Activated naive CD4-positive, alpha-beta T cell treated with anti-CD3 and anti-CD28 coated beads for 36 hours (primary cell): ENCODE measurements at regions not wholly inside any gene's neighbourhood (a gene's known extent, or its start where the extent isn't known, plus 50 kb on each side); places are given as distances from the start of the nearest gene placed in this dataset.

Experiments
- CTCF ChIA-PET: fragments of 350-600 bp; sonication (Branson Sonifier 250); formaldehyde crosslinking; loops from one replicate; lab custom pipeline; 2021; ENCODE audit warnings: antibody characterized with exemption; lab: Charles Lee
- DNase-seq: peaks from one replicate; pipeline ENCODE4 v3.0.0-alpha.2; 2020
- H3K27ac Mint-ChIP-seq: one replicate; pipeline ENCODE4 v1.8.0; 2021; ENCODE audit warnings: mild to moderate bottlenecking, mixed read lengths
- H3K27me3 Mint-ChIP-seq: one replicate; pipeline ENCODE4 v1.8.0; 2021; ENCODE audit warnings: low read depth, mixed read lengths
- H3K36me3 Mint-ChIP-seq: one replicate; pipeline ENCODE4 v1.8.0; 2021; ENCODE audit warnings: low read depth, mixed read lengths
- H3K4me1 Mint-ChIP-seq: one replicate; pipeline ENCODE4 v1.8.0; 2021; ENCODE audit warnings: low read depth, mixed read lengths
- H3K4me3 Mint-ChIP-seq: one replicate; pipeline ENCODE4 v1.8.0; 2021; ENCODE audit warnings: mild to moderate bottlenecking, moderate library complexity, mixed read lengths
- H3K9me3 Mint-ChIP-seq: one replicate; pipeline ENCODE4 v1.8.0; 2021; ENCODE audit warnings: mixed read lengths
- intact Hi-C: fragments of 100-400 bp; cut with micrococcal nuclease; formaldehyde crosslinking; loops from one replicate; pipeline ENCODE4 v1.15.1; 2023

DNA sequence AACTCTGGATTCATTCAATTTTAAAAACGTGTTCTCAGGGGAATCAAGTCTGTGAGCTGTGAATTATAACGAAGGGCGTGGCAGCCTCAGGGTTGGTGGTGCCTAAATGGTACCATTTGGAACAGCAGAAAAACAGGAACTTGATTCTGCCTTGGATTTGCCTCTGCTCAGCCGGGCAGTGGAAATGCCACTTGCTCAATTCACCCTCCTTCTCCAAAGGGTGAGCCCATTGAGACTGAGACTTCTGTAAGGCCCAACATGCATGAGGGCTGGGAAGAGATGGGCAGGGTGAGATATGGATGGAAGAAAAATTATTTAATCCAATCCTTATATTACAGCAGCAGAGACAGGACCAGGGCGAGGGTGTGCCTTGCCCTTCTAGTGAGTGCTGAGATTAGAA, 107.1 kb upstream of the HABP2 start:
- H3K36me3 Mint-ChIP-seq = no peaks in the 10 kb centered on the region
- no peak overlapping the region for H3K4me3 Mint-ChIP-seq
- intact Hi-C loops = no loop called here
- peaks cover 7% of the 10 kb centered on the region for H3K27me3 Mint-ChIP-seq
- no peaks in the 10 kb centered on the region for H3K9me3 Mint-ChIP-seq
- CTCF ChIA-PET = interaction anchor here (0.6 kb wide), 1 partner anchor 320 kb away, joined by 4 read pairs; no protein-coding TSS in a partner anchor
- DNase-seq = no peak
- no peak overlapping the region for H3K27ac Mint-ChIP-seq
- H3K4me1 Mint-ChIP-seq = no peaks in the 10 kb centered on the region

GRCh38 chr10:113446739-113447138, 106.1 kb upstream of the HABP2 start:
- no peak for DNase-seq
- Mint-ChIP-seq H3K27me3 (peaks cover 8% of the 10 kb centered on the region), H3K9me3 (no peaks in the 10 kb centered on the region), H3K4me1 (no peaks in the 10 kb centered on the region), H3K4me3 (no peak overlapping the region), H3K27ac (no peak overlapping the region), H3K36me3 (no peaks in the 10 kb centered on the region)
- CTCF ChIA-PET = no interaction called here
- intact Hi-C loops = no loop called here

DNA sequence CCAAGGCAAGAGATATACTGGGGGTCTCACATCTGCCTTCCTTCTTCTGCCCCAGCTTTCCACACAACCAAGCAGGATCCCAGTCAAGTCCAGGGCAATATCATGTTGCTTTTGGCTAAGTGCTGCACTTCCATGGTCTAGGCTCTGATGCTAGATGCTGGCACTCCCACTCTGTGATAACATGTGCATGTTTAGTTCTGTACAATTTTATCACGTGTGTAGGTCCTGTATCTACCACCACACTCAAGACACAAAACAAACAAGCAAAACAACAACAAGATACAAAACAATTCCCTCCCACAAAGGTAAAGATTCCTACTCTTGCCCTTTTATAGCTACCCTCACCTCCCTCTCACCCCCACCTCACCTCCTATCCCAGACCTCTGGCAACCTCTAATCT, 105.6 kb upstream of the HABP2 start:
- Mint-ChIP-seq H3K9me3 (no peaks in the 10 kb centered on the region), H3K36me3 (no peaks in the 10 kb centered on the region), H3K27me3 (peaks cover 8% of the 10 kb centered on the region), H3K4me1 (no peaks in the 10 kb centered on the region), H3K27ac (no peak overlapping the region), H3K4me3 (no peak overlapping the region)
- no peak for DNase-seq
- intact Hi-C loops = no loop called here
- CTCF ChIA-PET = no interaction called here

DNA sequence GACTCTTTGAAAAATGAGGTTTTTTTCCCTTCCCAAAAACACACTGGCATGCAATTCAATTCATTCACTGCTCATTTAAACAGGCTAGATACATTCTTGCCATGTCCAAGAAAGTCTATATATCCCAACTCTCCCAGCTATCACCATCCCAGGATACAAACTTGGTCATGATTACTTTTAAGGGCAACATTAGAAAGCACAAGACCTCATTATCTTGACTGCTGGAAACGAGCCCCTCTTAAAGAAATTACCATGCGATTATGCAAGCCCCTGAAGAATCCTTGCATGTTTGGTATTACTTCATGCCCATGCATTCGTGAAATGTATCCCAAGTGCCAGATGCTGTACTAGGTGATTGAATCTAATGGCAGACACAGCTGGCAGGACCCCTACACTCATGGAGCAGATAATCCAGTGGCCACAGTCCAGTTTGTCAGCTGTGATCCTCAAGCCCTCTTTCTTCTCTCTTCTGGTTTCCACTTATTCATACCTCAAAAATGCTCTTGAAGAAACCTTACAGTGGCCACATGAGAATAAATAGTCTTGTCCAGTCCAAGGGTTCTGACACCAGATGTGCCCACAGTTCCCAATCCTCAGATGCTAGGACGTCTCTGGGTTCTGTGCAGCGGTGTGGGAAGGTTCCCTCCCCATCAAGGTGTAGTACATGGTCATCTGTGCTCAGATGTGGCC, 103.7 kb upstream of the HABP2 start:
- Mint-ChIP-seq H3K4me3 (no peak overlapping the region), H3K27me3 (peaks cover 14% of the 10 kb centered on the region), H3K4me1 (no peaks in the 10 kb centered on the region), H3K27ac (no peak overlapping the region), H3K36me3 (no peaks in the 10 kb centered on the region), H3K9me3 (no peaks in the 10 kb centered on the region)
- no peak for DNase-seq
- CTCF ChIA-PET = no interaction called here
- intact Hi-C loops = no loop called here

DNA sequence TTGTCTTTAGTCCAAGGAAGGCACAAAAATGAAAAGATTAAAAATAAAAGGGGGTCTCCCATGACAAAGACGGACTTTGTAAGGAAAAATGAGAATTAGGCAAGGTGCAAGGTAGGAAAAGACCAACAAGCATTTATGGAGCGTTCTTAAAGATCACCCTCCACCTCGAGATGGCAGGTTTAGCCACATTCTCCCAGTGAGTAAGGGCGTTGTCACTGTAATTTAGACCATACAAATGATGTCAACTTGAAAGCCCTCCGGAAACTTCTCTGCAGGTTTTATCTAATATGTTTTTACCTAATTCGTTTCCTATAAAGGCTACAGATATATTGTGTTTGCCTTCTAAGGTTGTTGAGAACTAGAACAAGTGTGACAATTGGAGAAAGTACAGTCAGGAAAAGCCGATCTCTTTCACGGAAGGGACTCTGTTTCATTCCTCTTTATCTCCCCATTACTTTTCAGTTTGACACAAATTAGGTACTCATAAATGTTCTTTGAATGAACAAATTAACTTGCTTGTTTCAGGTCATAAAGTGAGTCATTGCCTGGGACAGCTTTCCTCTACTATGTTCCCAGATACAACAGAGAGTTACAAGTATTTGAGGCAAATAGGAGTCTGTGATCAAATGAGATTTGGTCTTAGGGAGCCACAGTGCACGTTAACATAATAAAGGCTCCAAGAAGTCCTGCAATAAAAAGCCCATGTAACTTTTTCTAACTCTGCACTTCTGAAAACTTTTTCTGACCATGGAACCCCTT, 102.6 kb upstream of the HABP2 start:
- CTCF ChIA-PET = interaction anchor here (0.8 kb wide), 1 partner anchor 113 kb away, joined by 4 read pairs; no protein-coding TSS in a partner anchor
- Mint-ChIP-seq H3K9me3 (no peaks in the 10 kb centered on the region), H3K4me3 (no peak overlapping the region), H3K4me1 (no peaks in the 10 kb centered on the region), H3K27me3 (peaks cover 15% of the 10 kb centered on the region), H3K27ac (no peak overlapping the region), H3K36me3 (no peaks in the 10 kb centered on the region)
- intact Hi-C loops = loop anchor here (5.0 to 10.0 kb wide), 2 partner anchors 112 to 975 kb away; no protein-coding TSS in a partner anchor
- no peak for DNase-seq

GRCh38 chr10:113450906-113451305, 101.9 kb upstream of the HABP2 start:
- Mint-ChIP-seq H3K9me3 (no peaks in the 10 kb centered on the region), H3K36me3 (no peaks in the 10 kb centered on the region), H3K4me3 (no peak overlapping the region), H3K4me1 (no peaks in the 10 kb centered on the region), H3K27me3 (peaks cover 15% of the 10 kb centered on the region), H3K27ac (no peak overlapping the region)
- CTCF ChIA-PET = interaction anchor here (0.8 kb wide), 1 partner anchor 113 kb away, joined by 4 read pairs; no protein-coding TSS in a partner anchor
- no peak for DNase-seq
- intact Hi-C loops = loop anchor here (5.0 to 10.0 kb wide), 2 partner anchors 111 to 976 kb away; no protein-coding TSS in a partner anchor

DNA sequence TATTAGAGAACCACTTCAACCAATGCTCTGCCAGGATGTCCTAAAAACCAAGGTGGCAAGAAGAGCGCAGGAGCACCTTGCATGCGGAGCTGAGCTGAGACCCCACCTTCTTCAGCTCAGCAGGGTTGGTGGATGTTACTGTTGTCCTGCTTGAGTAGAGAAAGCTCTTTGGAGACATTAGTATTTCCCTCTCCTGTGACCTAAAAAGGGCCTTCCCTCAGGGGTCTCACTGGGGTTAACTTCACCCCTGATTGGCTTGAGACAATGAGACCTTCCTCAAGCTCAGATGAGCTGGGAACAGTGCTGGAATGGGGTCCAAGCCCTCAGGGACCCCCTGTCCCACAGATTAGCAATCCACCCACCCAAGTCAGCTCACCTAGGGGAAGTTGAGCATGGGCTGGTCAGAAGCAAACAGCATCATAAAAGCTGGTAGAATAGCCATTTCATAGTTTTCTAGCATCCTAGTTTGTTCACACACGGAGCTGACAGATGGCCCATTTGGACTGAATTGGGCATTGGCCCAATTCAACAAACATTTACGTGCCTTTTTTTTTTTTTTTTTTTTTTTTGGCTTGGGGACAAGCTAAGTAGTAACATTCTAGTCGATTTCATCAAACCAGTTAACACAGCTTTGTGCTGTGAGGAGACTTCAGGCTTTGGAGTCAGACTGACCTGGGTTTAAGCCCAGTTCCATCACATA, 100.6 kb upstream of the HABP2 start:
- Mint-ChIP-seq H3K27ac (no peak overlapping the region), H3K27me3 (peaks cover 15% of the 10 kb centered on the region), H3K9me3 (no peaks in the 10 kb centered on the region), H3K36me3 (no peaks in the 10 kb centered on the region), H3K4me3 (no peak overlapping the region), H3K4me1 (no peaks in the 10 kb centered on the region)
- CTCF ChIA-PET = interaction anchor here (0.6 kb wide), 1 partner anchor 951 kb away, joined by 3 read pairs; no protein-coding TSS in a partner anchor
- intact Hi-C loops = loop anchor here (5.0 to 10.0 kb wide), 2 partner anchors 110 to 977 kb away; no protein-coding TSS in a partner anchor
- no peak for DNase-seq

DNA sequence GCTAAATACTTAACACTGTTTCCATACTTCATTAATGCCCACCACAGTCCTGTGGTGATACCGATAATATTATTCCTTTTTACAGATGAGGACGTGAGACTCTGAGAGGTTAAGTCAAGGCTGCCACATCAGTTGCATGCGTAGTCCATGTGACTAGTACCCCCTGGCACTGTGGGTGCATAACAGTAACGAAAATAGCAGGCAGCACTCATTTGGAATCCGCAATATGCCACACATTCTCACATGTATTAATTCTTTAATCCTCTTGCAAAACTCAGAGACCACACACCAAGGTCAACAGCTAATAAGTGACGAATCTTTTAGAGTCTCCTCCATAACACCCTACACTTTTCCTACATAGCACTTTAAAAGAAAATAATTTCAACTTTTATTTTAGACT, 99.5 kb upstream of the HABP2 start:
- peaks cover 14% of the 10 kb centered on the region for H3K27me3 Mint-ChIP-seq
- intact Hi-C loops = loop anchor here (5.0 to 10.0 kb wide), 2 partner anchors 109 to 979 kb away; no protein-coding TSS in a partner anchor
- CTCF ChIA-PET = interaction anchor here (0.6 kb wide), 1 partner anchor 952 kb away, joined by 3 read pairs; no protein-coding TSS in a partner anchor
- H3K36me3 Mint-ChIP-seq = no peaks in the 10 kb centered on the region
- no peak overlapping the region for H3K4me3 Mint-ChIP-seq
- no peaks in the 10 kb centered on the region for H3K9me3 Mint-ChIP-seq
- H3K27ac Mint-ChIP-seq = no peak overlapping the region
- H3K4me1 Mint-ChIP-seq = no peaks in the 10 kb centered on the region
- no peak for DNase-seq

DNA sequence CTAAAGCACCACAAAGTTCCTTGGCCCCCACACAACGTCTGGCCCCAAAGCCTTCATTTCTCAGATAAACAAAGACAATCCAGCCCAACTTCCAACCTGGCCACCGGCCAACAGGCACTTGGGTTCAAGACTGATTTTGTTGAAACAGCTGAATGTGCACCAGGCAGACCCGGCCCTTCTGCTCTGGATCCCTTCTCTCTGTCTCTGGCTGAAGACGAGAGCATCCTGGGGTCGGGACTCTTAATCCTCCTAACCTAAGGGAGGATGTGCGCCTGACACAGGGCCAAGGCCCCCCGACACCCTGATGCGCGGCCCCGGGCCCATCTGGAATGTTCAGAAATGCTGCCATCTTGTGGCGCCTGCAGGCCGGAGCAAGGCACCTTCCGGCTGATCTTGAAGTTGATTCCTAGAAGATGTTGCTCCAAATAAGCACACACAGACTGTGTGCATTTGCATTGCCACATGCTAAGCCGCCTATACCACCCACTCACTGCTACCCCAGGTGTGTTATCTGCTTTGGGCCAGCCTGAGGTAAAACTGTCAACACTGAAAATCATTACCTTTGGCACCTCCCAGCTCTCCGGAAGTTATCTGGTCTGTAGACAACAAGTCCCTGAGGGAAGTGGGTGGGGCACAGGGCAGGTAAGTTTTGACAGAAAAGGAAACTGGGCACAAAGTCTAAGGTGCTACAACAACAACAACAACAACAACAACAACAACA, 98.4 kb upstream of the HABP2 start:
- Mint-ChIP-seq H3K4me1 (no peaks in the 10 kb centered on the region), H3K27ac (no peak overlapping the region), H3K27me3 (peaks cover 14% of the 10 kb centered on the region), H3K4me3 (no peak overlapping the region), H3K9me3 (no peaks in the 10 kb centered on the region), H3K36me3 (no peaks in the 10 kb centered on the region)
- peak; percentile 42 for DNase-seq
- intact Hi-C loops = loop anchor here (5.0 to 10.0 kb wide), 2 partner anchors 108 to 980 kb away; no protein-coding TSS in a partner anchor
- CTCF ChIA-PET = interaction anchor here (0.6 to 1.1 kb wide), 3 partner anchors 10 to 731 kb away, joined by 3 to 4 read pairs (median 3); no protein-coding TSS in a partner anchor

DNA sequence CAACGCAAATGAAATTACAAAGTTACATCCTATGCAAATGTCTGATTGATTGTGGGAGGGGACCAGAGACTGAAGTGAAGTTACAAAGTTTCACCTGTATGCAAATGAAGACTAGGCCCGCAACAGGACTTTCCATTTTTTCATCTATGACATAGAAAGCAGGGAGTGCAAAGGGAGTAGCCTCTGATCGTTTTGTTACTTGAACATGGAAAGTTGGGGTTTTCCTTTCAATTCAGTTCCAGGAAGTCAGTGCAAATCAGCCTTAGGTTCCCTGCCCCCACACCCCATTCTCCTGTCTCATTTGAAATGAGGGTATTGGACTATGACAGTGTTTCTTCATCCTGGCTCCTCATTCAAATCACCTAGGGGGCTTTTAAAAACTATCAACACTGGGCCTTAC, 96.9 kb upstream of the HABP2 start:
- peaks cover 16% of the 10 kb centered on the region for H3K27me3 Mint-ChIP-seq
- DNase-seq = no peak
- H3K4me3 Mint-ChIP-seq = no peak overlapping the region
- intact Hi-C loops = loop anchor here (10.0 kb wide), 1 partner anchor 981 kb away; no protein-coding TSS in a partner anchor
- no peaks in the 10 kb centered on the region for H3K36me3 Mint-ChIP-seq
- CTCF ChIA-PET = no interaction called here
- no peaks in the 10 kb centered on the region for H3K4me1 Mint-ChIP-seq
- H3K27ac Mint-ChIP-seq = no peak overlapping the region
- no peaks in the 10 kb centered on the region for H3K9me3 Mint-ChIP-seq

GRCh38 chr10:113456741-113457140, 96.1 kb upstream of the HABP2 start:
- Mint-ChIP-seq H3K4me1 (no peaks in the 10 kb centered on the region), H3K4me3 (no peak overlapping the region), H3K9me3 (no peaks in the 10 kb centered on the region), H3K27me3 (peaks cover 19% of the 10 kb centered on the region), H3K36me3 (no peaks in the 10 kb centered on the region), H3K27ac (no peak overlapping the region)
- no peak for DNase-seq
- intact Hi-C loops = loop anchor here (10.0 kb wide), 1 partner anchor 982 kb away; no protein-coding TSS in a partner anchor
- CTCF ChIA-PET = no interaction called here
